HepG2 (cell line): ENCODE measurements at regions not wholly inside any gene's neighbourhood (a gene's known extent, or its start where the extent isn't known, plus 50 kb on each side); places are given as distances from the start of the nearest gene placed in this dataset.

Experiments
- ATAC-seq: fragments of 200-7000 bp; cut with Tn5 transposase; 3 replicates; pipeline ENCODE4 v1.9.1; 2020; ENCODE audit warnings: mild to moderate bottlenecking, moderate library complexity
- BruUV-seq: library from RNA; stranded (reverse); fragments of 400-500 nt; replicated peaks from 2 replicates; lab custom pipeline; 2021; lab: Mats Ljungman, UMichigan
- CTCF ChIA-PET: fragments of 300-600 bp; formaldehyde crosslinking; extraction: SDS; loops from one replicate; lab custom pipeline; 2021; ENCODE audit warnings: low total read pairs, inconsistent platforms, low intra/inter-chr PET ratio; lab: Yijun Ruan, JAX
- POLR2A ChIA-PET: fragments of 350-600 bp; sonication (Branson Sonifier 250); formaldehyde crosslinking; loops from one replicate; lab custom pipeline; 2020; ENCODE audit warnings: antibody characterized with exemption, inconsistent platforms; lab: Yijun Ruan, JAX
- DNase-seq: peaks from one replicate; pipeline ENCODE4 v3.0.0-alpha.2; 2015; ENCODE audit warnings: low spot score
- FAIRE-seq: peaks from 3 replicates; lab custom pipeline; 2011; peaks lifted over from hg19 to GRCh38; lab: Jason Lieb, UNC
- H2AFZ ChIP-seq: one replicate; pipeline ENCODE4 v1.6.1; 2011; ENCODE audit warnings: low read length, inconsistent platforms
- H3K27ac ChIP-seq: fragments of 300-600 bp; 3 replicates; pipeline ENCODE4 v1.8.0; 2011; ENCODE audit warnings: mixed run types, mild to moderate bottlenecking, mixed read lengths, low read length, inconsistent platforms; ENCODE audit not compliant: insufficient read depth; ENCODE audit errors: extremely low read length
- H3K27me3 ChIP-seq, 2 experiments: fragments of 200-600 bp in 1 of 2; 2 replicates in 1 of 2; 3 replicates in 1 of 2; pipeline versions ENCODE4 v1.6.0 to v1.8.0; 2011; ENCODE audit warnings: low read length in 2 of 2, mild to moderate bottlenecking in 2 of 2, moderate library complexity in 2 of 2, inconsistent platforms in 1 of 2; ENCODE audit not compliant: insufficient read depth in 2 of 2, control insufficient read depth in 1 of 2
- H3K36me3 ChIP-seq, 2 experiments: fragments of 200-600 bp in 1 of 2; replicated peaks in 1 of 2; 2 replicates in 1 of 2; 3 replicates in 1 of 2; pipeline versions ENCODE4 v1.5.1 to v1.8.0; 2011; ENCODE audit warnings: low read length in 2 of 2, inconsistent platforms in 1 of 2; ENCODE audit not compliant: insufficient read depth in 2 of 2, control insufficient read depth in 1 of 2
- H3K4me1 ChIP-seq: 2 replicates; pipeline ENCODE4 v1.5.1; 2012; ENCODE audit warnings: low read length, inconsistent platforms; ENCODE audit not compliant: insufficient read depth
- H3K4me2 ChIP-seq: 2 replicates; pipeline ENCODE4 v1.6.0; 2011; ENCODE audit warnings: low read depth, low read length, inconsistent platforms
- H3K4me3 ChIP-seq, 3 experiments: fragments of 200-600 bp in 1 of 3; sonication (generic), shearing (Covaris generic) in 1 of 3; replicated peaks in 1 of 3; 2 replicates each; pipeline ENCODE4 v1.5.1; 2011 to 2016; ENCODE audit warnings: low read length in 3 of 3, inconsistent platforms in 2 of 3, low read depth in 2 of 3, mild to moderate bottlenecking in 2 of 3, control low read depth in 1 of 3, mixed read lengths in 1 of 3; ENCODE audit not compliant: insufficient read depth in 1 of 3
- H3K79me2 ChIP-seq: one replicate; pipeline ENCODE4 v1.6.1; 2011; ENCODE audit warnings: low read length, inconsistent platforms; ENCODE audit not compliant: insufficient read depth
- H3K9ac ChIP-seq: 2 replicates; pipeline ENCODE4 v1.6.0; 2011; ENCODE audit warnings: mild to moderate bottlenecking, low read depth, low read length, inconsistent platforms; ENCODE audit not compliant: insufficient read depth
- H3K9me3 ChIP-seq: 2 replicates; pipeline ENCODE4 v1.5.1; 2012; ENCODE audit warnings: mild to moderate bottlenecking, low read length
- H4K20me1 ChIP-seq: 2 replicates; pipeline ENCODE4 v1.6.0; 2011; ENCODE audit warnings: inconsistent platforms, mild to moderate bottlenecking, low read length, moderate library complexity; ENCODE audit not compliant: insufficient read depth
- POGZ ChIP-seq: sonication (generic); formaldehyde crosslinking; IDR thresholded peaks from 2 replicates; pipeline ENCODE4 v1.4.0; 2020; ENCODE audit warnings: mild to moderate bottlenecking, missing genetic modification reagents
- TSC22D2 ChIP-seq: sonication (generic); formaldehyde crosslinking; IDR thresholded peaks from 2 replicates; pipeline ENCODE4 v1.5.1; 2020; ENCODE audit warnings: missing genetic modification reagents, mild to moderate bottlenecking, borderline replicate concordance
- ZFP41 ChIP-seq: sonication (generic); formaldehyde crosslinking; IDR thresholded peaks from 2 replicates; pipeline ENCODE4 v1.4.0; 2020; ENCODE audit warnings: mild to moderate bottlenecking, missing genetic modification reagents, borderline replicate concordance
- ZNF317 ChIP-seq: sonication (generic); formaldehyde crosslinking; IDR thresholded peaks from 2 replicates; pipeline ENCODE4 v1.5.0; 2020; ENCODE audit warnings: mild to moderate bottlenecking, missing genetic modification reagents
- ZNF724P ChIP-seq: sonication (generic); formaldehyde crosslinking; IDR thresholded peaks from 2 replicates; pipeline ENCODE4 v1.8.0; 2022; ENCODE audit warnings: missing genetic modification reagents, borderline replicate concordance
- ZSCAN31 ChIP-seq: sonication (generic); formaldehyde crosslinking; IDR thresholded peaks from 2 replicates; pipeline ENCODE4 v1.5.0; 2020; ENCODE audit warnings: low read depth, mild to moderate bottlenecking, missing genetic modification reagents
- WGBS: methylation state at CpG from one replicate; pipeline ENCODE4 v1.1.6; 2017; ENCODE audit warnings: low lambda C conversion rate; 5-methylcytosine and 5-hydroxymethylcytosine counted together
- in situ Hi-C: cut with HindIII; loops from 2 replicates; pipeline ENCODE4 v1.10.0; 2017; ENCODE audit warnings: low pct_unique_long_range_greater_than_20kb; ENCODE audit not compliant: extremely low pct_ligation_motif_present
- intact Hi-C: fragments of 100-400 bp; cut with micrococcal nuclease; formaldehyde crosslinking; loops from one replicate; pipeline ENCODE4 v1.10.0; 2022; ENCODE audit not compliant: unreplicated experiment

- DNase-seq (no peak), ATAC-seq (no peak), FAIRE-seq (no peak)
- in situ Hi-C loops (no loop called here), intact Hi-C loops (no loop called here)
- Histone ChIP-seq H4K20me1 (no peaks in the 10 kb centered on the region), H3K36me3 (no peaks in the 10 kb centered on the region), H3K4me3 (no peak overlapping the region), H3K4me1 (no peaks in the 10 kb centered on the region), H3K27me3 (peaks cover 0 to 5% of the 10 kb centered on the region in 2 experiments; a peak in 2 of 5 replicates), H3K4me2 (no peak overlapping the region), H3K9me3 (no peaks in the 10 kb centered on the region), H3K79me2 (no peaks in the 10 kb centered on the region), H3K27ac (no peak overlapping the region), H2AFZ (no peak overlapping the region), H3K9ac (no peak overlapping the region)
- no TSS peak for BruUV-seq
- no peak for TF ChIP-seq TSC22D2
- no peak for TF ChIP-seq POGZ
- TF ChIP-seq ZSCAN31 (CRISPR knock-in tag), result no peak
- ChIA-PET CTCF (no interaction called here), POLR2A (no interaction called here)
- WGBS, result 0% methylated on average over 2 of the region's 2 CpGs
Measured at GRCh38 chr13:73254827-73255226, 196.0 kb downstream of the KLF5 start.

DNA sequence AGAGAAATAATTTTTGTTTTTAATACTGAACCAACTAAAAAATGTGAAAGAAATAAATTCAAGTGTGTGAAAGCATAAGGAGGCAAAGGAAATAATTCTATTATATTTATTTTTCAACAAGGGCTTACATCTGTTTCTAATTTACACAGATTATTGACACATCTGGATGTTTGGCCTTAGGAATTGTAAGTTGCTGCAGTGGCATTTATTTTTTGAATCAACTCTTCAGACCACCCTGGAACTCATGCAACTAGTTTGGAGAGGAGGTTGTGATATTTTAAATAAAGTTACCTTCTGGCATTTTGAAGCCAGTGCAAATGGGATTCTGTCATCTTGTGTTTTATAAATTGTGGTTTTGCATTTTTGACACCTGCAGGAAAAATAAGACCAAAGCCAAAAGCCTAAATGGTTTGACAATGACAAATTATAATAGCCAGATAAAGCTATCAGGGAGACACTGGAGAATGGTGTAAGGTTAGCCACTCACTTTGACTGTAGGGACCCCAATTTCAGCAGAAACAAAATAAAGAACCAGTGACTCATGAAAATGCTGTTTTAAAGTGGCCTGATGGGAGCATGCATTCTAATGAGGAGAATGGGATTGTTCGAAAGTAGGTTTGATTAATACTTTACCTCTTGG is 192.9 kb downstream of the KLF5 start:
- Histone ChIP-seq H4K20me1 (no peaks in the 10 kb centered on the region), H2AFZ (no peak overlapping the region), H3K4me2 (no peak overlapping the region), H3K79me2 (no peaks in the 10 kb centered on the region), H3K27me3 (no peaks in the 10 kb centered on the region; a peak in 1 of 5 replicates), H3K4me1 (no peaks in the 10 kb centered on the region), H3K9ac (no peak overlapping the region), H3K4me3 (no peak overlapping the region), H3K36me3 (no peaks in the 10 kb centered on the region), H3K27ac (no peak overlapping the region), H3K9me3 (no peaks in the 10 kb centered on the region)
- intact Hi-C loops (no loop called here), in situ Hi-C loops (no loop called here)
- no TSS peak for BruUV-seq
- ATAC-seq (no peak), FAIRE-seq (no peak), DNase-seq (no peak)
- TF ChIP-seq ZFP41 (CRISPR knock-in tag) (no peak), ZNF317 (CRISPR knock-in tag) (no peak), ZNF724P (no peak)
- CTCF ChIA-PET, result no interaction called here
- POLR2A ChIA-PET, result no interaction called here
- WGBS, result 75% methylated on average over 1 of the region's 1 CpG
